NCI-H128 (cell line): ENCODE measurements at regions not wholly inside any gene's neighbourhood (a gene's known extent, or its start where the extent isn't known, plus 50 kb on each side); places are given as distances from the start of the nearest gene placed in this dataset.

ENCODE experiments used
- DNase-seq: peaks from one replicate; lab custom pipeline; 2025; ENCODE audit not compliant: unreplicated experiment; lab: John Stamatoyannopoulos, UW

GRCh38 chr10:83164156-83164555 lies 975.2 kb upstream of the GHITM start:
- no peak for DNase-seq

DNA sequence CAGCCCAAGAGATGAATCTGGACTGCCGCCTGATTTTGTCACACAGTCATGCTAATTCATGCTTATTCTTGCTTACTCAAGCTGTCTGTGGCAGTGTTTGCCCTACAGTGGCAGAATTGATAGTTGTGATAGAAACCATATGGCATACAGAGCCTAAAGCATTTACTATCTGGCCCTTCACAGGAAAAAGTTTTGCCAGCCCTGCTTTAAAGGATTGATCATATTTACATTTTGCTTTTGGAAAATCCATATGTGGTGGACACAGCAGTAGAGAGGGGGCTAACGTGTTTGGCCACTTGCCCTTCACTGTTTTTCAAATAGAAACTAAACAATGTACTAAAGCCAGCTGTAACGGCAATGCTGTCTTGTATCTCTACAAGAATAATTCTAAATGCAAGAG lies 974.0 kb upstream of the GHITM start:
- DNase-seq, result no peak

GRCh38 chr10:83166344-83166743 lies 973.0 kb upstream of the GHITM start:
- no peak for DNase-seq

DNA sequence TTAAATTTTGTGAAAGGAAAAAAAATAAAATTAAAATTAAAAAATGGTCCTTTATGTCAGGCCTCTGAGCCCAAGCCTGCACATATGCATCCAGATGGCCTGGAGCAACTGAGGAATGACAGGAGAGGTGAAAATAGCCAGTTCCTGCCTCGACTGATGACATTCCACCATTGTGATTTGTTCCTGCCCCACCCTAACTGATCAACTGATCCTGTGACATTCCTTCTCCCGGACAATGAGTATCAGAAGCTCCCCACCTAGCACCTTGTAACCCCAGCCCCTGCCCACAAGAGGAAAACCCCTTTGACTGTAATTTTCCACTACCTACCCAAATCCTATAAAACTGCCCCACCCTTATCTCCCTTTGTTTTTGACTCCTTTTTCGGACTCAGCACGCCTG lies 972.2 kb upstream of the GHITM start:
- no peak for DNase-seq

DNA sequence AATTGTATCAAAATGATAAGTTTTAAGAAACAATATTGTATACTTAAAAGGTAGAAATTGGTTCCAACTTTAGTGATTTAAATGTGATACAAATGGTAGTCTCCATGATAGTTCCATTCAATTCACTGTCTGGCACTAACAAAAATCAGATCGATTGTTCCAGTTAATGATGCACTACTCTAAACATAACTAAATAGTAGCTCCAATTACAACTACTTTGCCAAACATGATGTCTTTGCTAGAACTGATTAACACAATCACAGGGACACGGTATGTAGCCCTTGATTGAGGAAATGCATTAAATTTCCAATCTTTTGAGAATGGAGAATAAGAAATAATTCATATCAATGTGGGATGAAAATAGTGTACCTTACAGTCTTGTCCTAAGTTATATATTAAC lies 962.4 kb upstream of the GHITM start:
- no peak for DNase-seq

DNA sequence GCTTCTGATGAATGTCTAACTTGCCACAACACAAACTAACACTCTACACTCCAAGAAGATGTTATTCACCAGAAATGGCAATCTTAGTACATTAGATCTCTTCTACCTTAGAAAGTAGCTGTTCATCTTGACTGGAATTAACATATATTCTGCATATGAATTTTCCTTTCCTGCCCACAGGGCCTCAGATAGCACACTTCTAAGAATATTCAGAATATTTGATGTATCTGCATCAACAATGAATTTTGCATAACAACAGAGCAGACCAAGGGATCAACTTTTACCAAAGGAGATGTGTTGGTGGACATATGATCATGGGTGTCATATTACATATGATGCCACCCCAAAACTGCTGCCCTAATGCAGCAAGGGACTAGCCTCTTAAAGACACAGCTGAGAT lies 960.8 kb upstream of the GHITM start:
- DNase-seq, result no peak

- DNase-seq, result no peak
Observed at GRCh38 chr10:83179371-83179770, 959.9 kb upstream of the GHITM start.

DNA sequence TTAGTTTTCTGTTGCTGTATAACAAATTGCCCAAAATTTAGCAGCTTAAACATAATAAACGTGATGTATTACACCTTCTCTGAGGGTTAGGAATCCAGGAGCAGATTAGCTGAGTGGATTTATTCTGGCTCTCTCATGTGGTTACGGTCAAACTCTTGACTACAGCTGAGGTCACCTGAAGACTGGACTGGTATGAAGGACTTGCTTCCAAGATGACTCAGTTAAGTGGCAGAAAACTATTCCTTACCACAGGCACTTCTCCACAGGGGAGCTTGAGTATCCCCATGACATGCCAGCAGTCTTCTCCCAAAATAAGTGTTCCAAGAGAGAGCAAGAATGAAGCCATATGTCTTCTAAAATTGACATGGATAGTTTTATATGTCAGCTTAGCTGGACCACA lies 957.2 kb upstream of the GHITM start:
- no peak for DNase-seq

DNA sequence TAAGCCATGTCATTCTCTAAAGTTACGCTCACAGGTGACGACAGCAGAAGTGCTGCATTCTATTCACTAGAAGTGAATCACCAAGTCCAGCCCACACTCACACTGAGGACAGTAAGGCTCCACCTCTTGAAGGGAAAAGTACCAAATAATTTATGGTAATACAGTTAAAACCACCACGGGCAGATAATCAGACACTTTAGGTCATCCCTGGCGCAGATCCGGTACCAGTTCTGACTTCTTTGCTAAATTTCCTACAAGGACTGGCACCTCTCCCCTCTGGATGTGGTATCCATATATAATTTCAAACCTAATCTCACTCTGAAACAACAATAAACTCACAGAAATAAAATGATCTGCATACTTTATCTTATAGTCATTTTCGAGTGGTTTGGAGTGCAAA lies 954.7 kb upstream of the GHITM start:
- no peak for DNase-seq

GRCh38 chr10:83190614-83191013 lies 948.7 kb upstream of the GHITM start:
- no peak for DNase-seq

DNA sequence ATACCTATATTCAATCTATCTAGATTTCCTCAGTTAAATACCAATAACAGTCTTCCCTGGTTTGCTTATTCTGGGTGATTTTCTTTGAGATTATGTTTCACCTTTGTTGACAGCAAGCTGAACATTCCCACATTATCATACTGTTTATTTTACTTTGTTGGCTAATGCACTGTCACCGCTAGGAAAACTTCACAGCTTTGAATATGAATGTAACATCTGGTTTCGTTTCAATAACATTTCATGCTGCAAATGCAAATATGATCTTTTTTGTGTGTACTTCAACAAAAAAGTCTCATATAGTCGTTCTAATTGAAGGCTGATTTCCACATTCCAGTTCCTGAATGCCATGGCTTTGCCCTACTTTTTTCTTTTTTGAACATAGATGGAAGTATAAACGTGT lies 946.3 kb upstream of the GHITM start:
- no peak for DNase-seq

DNA sequence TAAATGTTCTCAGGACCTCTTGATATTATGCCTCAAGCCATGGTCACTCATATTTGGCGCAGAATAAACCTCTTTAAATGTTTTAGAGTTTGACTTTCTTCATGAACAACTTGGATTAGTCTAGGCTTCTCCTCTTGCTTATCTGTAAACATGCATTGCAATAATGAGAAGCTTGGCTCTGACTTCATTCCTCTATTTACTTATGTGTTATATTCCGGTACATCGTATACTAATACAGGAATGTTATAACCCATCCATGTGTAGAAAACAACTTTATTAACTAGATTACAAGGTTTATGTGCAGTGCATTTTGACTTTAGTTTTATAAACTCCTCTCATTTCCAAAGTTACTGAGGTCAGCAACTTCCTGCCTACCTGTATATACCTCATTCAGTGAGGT lies 944.3 kb upstream of the GHITM start:
- no peak for DNase-seq

- DNase-seq, result no peak
Observed at GRCh38 chr10:83199374-83199773, 939.9 kb upstream of the GHITM start.

DNA sequence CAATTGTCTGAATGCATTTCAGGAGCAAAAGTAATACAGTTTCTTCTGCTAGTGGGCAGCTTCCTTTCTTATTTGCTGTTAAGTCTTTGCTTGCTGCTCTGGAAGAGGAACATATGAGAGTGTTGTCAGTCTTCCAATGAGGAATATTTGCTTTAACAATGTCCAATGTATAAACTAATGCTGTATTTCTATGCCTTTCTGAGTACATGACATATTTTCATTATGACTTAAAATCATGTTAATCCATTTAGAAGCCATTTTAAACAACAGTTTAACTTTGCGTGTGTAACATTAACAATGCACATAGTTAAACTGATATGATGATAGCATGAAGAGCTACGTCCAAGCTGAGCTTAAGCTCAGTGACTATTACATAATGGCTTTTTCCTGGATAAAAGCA lies 933.4 kb upstream of the GHITM start:
- DNase-seq, result no peak

- DNase-seq, result no peak
Observed at GRCh38 chr10:83212632-83213334, 926.5 kb upstream of the GHITM start.

- no peak for DNase-seq
Observed at GRCh38 chr10:83214136-83214535, 925.2 kb upstream of the GHITM start.

- DNase-seq, result no peak
Observed at GRCh38 chr10:83218205-83218604, 921.1 kb upstream of the GHITM start.

- DNase-seq, result no peak
Observed at GRCh38 chr10:83222300-83222699, 917.0 kb upstream of the GHITM start.

- no peak for DNase-seq
Observed at GRCh38 chr10:83222832-83223742, 916.2 kb upstream of the GHITM start.

- DNase-seq, result no peak
Observed at GRCh38 chr10:83225781-83226180, 913.5 kb upstream of the GHITM start.

DNA sequence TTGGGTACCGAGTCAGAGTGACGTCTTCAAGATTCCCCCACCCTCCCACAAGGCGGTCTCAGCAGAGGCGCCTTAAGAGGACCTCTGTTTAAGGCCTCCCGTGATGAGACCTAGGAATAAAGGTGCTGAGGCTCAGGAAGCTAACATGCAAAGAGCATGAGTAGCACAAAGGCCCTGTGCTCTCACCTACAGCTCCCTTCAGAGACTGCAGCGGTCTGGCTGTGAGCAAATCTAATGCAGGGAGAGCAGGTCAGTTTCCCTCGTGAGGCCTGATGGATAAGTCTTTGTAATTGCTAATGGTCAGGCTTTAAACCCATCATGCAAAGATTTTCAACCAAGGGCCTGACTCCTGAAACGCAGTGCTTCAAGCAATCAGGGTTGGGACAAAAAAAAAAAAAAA lies 909.3 kb upstream of the GHITM start:
- DNase-seq, result no peak

GRCh38 chr10:83233691-83234090 lies 905.6 kb upstream of the GHITM start:
- no peak for DNase-seq
